SK-N-SH (cell line): ENCODE measurements at regions not wholly inside any gene's neighbourhood (a gene's known extent, or its start where the extent isn't known, plus 50 kb on each side); places are given as distances from the start of the nearest gene placed in this dataset.
A peak's percentile ranks its signal among the peaks of the same experiment; 100 is the strongest.

ENCODE experiments used
- EP300 ChIP-seq, 2 experiments: IDR thresholded peaks; 2 replicates each; pipeline versions ENCODE4 v1.4.0 to v1.6.1; 2012; ENCODE audit warnings: borderline replicate concordance in 1 of 2, low read depth in 1 of 2, low read length in 1 of 2
- FOXJ3 ChIP-seq: sonication (generic); formaldehyde crosslinking; IDR thresholded peaks from 2 replicates; pipeline ENCODE4 v1.5.1; 2020; ENCODE audit warnings: mild to moderate bottlenecking, missing genetic modification reagents
- NRF1 ChIP-seq: IDR thresholded peaks from 2 replicates; pipeline ENCODE4 v1.6.1; 2012; ENCODE audit warnings: low read depth, mild to moderate bottlenecking, low read length
- POLR2AphosphoS5 ChIP-seq: IDR thresholded peaks from 2 replicates; pipeline ENCODE4 v1.6.1; 2012; ENCODE audit warnings: low read depth, low read length
- RAD21 ChIP-seq: IDR thresholded peaks from 2 replicates; pipeline ENCODE4 v1.6.1; 2012; ENCODE audit warnings: mild to moderate bottlenecking, low read length
- RFX5 ChIP-seq: IDR thresholded peaks from 2 replicates; pipeline ENCODE4 v1.6.1; 2012; ENCODE audit warnings: mild to moderate bottlenecking, improper control_type of control experiment, low read length
- RXRA ChIP-seq: IDR thresholded peaks from 2 replicates; pipeline ENCODE4 v1.4.0; 2012; ENCODE audit warnings: low read depth, mild to moderate bottlenecking, borderline replicate concordance
- TF ChIP-seq, protein P1 (sequence below): IDR thresholded peaks from 2 replicates; pipeline ENCODE4 v1.4.0; 2012; ENCODE audit warnings: low read depth
- TF ChIP-seq, protein P2 (sequence below): fragments of 200-600 bp; sonication (generic); IDR thresholded peaks from 2 replicates; pipeline ENCODE4 v1.6.1; 2017; ENCODE audit warnings: antibody characterized with exemption, mild to moderate bottlenecking, moderate library complexity

DNA sequence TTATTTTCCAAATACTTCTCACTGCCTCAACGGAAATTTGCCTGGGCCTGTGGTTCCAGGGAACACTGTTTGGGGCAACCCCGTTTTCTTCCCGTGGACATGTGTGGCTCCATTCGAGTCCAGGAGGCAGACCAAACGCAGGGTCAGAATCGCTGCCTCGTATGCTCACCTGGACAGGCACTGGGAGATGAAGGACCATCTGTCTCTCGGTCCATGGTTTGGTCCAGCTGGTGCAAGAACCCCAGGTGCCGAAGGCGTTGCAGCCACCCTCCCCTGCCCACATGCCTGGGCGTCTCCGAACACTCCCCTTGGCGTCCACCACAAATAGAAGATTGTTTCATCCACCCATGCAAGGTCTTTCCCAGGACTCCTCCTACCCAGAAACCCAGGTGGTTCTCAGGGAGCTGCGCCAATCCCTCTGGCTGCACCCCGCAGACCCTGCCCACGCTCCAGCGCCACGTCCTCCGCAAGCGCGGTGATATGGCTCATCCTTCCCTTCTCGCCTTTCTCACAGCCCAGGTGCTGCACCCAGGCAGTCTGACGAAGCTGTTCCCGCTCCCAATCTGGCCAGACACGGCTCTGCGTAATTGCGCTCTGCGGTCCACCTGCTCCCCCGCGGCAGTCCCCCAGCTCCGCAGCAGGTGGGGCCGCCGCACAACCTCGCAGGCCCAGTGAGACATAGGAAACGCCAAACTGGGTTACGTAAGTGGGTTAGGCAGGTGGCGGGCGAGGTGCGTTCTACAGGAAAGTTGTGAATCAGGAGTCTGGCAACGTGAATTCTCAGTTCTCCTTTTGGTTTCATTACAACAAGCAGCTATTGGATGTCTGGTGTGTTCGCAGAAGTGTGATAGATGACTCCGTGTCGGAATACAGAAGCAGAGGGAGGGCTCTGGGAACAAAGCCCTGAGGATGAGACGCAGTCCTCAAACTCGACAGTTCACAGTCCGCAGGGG, 146.2 kb upstream of the ECI2 start:
- no peak for TF ChIP-seq FOXJ3
- TF ChIP-seq RAD21 = no peak
- TF ChIP-seq, protein P1, sequence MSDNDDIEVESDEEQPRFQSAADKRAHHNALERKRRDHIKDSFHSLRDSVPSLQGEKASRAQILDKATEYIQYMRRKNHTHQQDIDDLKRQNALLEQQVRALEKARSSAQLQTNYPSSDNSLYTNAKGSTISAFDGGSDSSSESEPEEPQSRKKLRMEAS = no peak
- TF ChIP-seq RFX5 = no peak
- no peak for TF ChIP-seq RXRA
- TF ChIP-seq, protein P2, sequence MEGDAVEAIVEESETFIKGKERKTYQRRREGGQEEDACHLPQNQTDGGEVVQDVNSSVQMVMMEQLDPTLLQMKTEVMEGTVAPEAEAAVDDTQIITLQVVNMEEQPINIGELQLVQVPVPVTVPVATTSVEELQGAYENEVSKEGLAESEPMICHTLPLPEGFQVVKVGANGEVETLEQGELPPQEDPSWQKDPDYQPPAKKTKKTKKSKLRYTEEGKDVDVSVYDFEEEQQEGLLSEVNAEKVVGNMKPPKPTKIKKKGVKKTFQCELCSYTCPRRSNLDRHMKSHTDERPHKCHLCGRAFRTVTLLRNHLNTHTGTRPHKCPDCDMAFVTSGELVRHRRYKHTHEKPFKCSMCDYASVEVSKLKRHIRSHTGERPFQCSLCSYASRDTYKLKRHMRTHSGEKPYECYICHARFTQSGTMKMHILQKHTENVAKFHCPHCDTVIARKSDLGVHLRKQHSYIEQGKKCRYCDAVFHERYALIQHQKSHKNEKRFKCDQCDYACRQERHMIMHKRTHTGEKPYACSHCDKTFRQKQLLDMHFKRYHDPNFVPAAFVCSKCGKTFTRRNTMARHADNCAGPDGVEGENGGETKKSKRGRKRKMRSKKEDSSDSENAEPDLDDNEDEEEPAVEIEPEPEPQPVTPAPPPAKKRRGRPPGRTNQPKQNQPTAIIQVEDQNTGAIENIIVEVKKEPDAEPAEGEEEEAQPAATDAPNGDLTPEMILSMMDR = peak; percentile 23; the same call in 1 of the 2 replicates
- no peak for TF ChIP-seq EP300 (IDR thresholded peaks at IDR 0.05; ENCODE audit: borderline replicate concordance in 1 of 2, low read depth in 1 of 2, low read length in 1 of 2)
- TF ChIP-seq NRF1 = no peak
- TF ChIP-seq POLR2AphosphoS5 = no peak
